ENCODE measurements at regions not wholly inside any gene's neighbourhood (a gene's known extent, or its start where the extent isn't known, plus 50 kb on each side); places are given as distances from the start of the nearest gene placed in this dataset.

DNA sequence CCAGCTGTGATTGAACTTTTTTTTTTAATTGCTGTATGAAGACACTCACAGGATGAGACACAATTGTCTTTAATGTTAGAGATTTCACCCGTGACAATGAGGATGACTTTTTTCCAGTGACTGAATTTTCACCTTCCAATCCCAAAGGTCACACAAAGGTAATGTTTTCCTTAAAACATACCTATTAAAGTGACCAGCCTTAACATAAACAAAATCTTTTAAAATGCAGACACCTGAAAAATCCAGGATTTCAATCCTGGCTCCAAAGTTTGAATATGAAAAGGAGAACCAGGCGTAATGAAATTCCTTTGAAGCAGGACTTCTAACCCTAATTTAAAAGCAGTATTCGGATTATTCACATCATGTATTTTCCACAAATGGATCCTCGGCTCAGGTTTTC, 647.7 kb downstream of the GATA3 start:
- H3K27ac Mint-ChIP-seq = no peak overlapping the region
- DNase-seq (no peak), ATAC-seq (ENCODE audit: poor library complexity) (no peak)
- intact Hi-C loops (cut with DNase I, micrococcal nuclease) = no loop called here
- no peak overlapping the region for H3K4me3 ChIP-seq (ENCODE audit: low read length)
- CTCF ChIA-PET = no interaction called here
- H3K36me3 ChIP-seq (ENCODE audit: insufficient read depth, low read length) = no peaks in the 10 kb centered on the region
- POLR2A ChIA-PET = no interaction called here
- H3K27me3 Mint-ChIP-seq = no peaks in the 10 kb centered on the region
- H3K27me3 ChIP-seq (ENCODE audit: control insufficient read depth in 1 of 2, insufficient read depth in 2 of 2, low read length in 2 of 2) = peaks cover 0 to 6% of the 10 kb centered on the region in 2 experiments
- H3K4me3 Mint-ChIP-seq = no peak overlapping the region
- no peaks in the 10 kb centered on the region for H3K9me3 Mint-ChIP-seq
- H3K27ac ChIP-seq (ENCODE audit: low read depth in 1 of 2, low read length in 2 of 2) = no peak overlapping the region
- H3K9me3 ChIP-seq (ENCODE audit: control insufficient read depth in 1 of 2, insufficient read depth in 1 of 2, low read length in 2 of 2) = no peaks in the 10 kb centered on the region
- no peaks in the 10 kb centered on the region for H3K36me3 Mint-ChIP-seq (ENCODE audit: low read depth)
- no peaks in the 10 kb centered on the region for H3K4me1 Mint-ChIP-seq (ENCODE audit: low read depth)
- no peaks in the 10 kb centered on the region for H3K4me1 ChIP-seq (ENCODE audit: insufficient read depth, low read length)
- TF ChIP-seq, protein P1, sequence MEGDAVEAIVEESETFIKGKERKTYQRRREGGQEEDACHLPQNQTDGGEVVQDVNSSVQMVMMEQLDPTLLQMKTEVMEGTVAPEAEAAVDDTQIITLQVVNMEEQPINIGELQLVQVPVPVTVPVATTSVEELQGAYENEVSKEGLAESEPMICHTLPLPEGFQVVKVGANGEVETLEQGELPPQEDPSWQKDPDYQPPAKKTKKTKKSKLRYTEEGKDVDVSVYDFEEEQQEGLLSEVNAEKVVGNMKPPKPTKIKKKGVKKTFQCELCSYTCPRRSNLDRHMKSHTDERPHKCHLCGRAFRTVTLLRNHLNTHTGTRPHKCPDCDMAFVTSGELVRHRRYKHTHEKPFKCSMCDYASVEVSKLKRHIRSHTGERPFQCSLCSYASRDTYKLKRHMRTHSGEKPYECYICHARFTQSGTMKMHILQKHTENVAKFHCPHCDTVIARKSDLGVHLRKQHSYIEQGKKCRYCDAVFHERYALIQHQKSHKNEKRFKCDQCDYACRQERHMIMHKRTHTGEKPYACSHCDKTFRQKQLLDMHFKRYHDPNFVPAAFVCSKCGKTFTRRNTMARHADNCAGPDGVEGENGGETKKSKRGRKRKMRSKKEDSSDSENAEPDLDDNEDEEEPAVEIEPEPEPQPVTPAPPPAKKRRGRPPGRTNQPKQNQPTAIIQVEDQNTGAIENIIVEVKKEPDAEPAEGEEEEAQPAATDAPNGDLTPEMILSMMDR (IDR thresholded peaks at IDR 0.05) = no peak

DNA sequence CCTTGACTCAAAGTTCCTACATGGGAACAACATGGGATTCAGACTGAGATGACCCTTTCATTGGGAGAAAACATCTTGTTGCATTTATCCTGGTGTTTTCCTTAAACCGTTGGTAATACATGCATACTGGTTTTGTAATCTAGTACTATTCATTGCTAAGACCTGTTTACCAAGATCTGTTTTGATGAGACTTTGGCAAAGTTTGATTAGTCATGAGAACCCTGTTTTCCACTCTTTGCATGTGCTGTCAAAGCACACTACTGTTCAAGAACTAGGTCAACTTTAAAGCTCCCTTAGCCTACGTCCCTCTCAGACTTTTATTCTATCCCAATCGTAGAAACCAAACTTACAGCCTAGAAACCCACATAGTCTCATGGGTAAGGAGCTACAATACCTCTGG, 650.9 kb downstream of the GATA3 start:
- intact Hi-C loops (cut with DNase I, micrococcal nuclease) = no loop called here
- H3K4me1 Mint-ChIP-seq (ENCODE audit: low read depth) = no peaks in the 10 kb centered on the region
- no peaks in the 10 kb centered on the region for H3K9me3 ChIP-seq (ENCODE audit: control insufficient read depth in 1 of 2, insufficient read depth in 1 of 2, low read length in 2 of 2)

DNA sequence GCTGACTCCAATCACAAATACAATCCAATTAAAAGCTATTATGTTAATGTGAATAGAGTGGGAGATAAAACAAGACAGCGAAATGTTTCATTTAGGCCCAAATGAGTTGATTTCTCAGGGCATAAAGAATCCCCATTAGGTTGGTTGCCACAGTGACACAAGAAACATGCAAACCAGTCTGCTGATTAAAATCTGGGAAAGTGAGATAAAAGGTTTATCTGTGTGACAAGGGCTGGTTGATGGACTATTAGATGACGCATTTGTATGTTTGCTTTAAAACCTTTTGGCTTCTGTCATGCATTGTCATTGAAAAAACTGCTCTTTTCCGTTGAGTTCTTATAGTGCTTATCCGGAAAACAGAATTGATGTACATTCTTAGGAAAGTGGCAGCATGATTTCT, 658.2 kb downstream of the GATA3 start:
- H3K27me3 Mint-ChIP-seq = peaks cover 5% of the 10 kb centered on the region
- no peaks in the 10 kb centered on the region for H3K36me3 ChIP-seq (ENCODE audit: insufficient read depth, low read length)

More for the DNA sequence above, 650.9 kb downstream of the GATA3 start:
- TF ChIP-seq, protein P1 (IDR thresholded peaks at IDR 0.05) = no peak
- POLR2A ChIA-PET = no interaction called here
- Mint-ChIP-seq H3K27me3 (peaks cover under 1% of the 10 kb centered on the region), H3K4me3 (no peak overlapping the region), H3K27ac (no peak overlapping the region), H3K9me3 (no peaks in the 10 kb centered on the region), H3K36me3 (ENCODE audit: low read depth) (no peaks in the 10 kb centered on the region)
- H3K36me3 ChIP-seq (ENCODE audit: insufficient read depth, low read length) = no peaks in the 10 kb centered on the region
- no peak overlapping the region for H3K4me3 ChIP-seq (ENCODE audit: low read length)
- H3K4me1 ChIP-seq (ENCODE audit: insufficient read depth, low read length) = no peaks in the 10 kb centered on the region
- CTCF ChIA-PET = no interaction called here
- no peak overlapping the region for H3K27ac ChIP-seq (ENCODE audit: low read depth in 1 of 2, low read length in 2 of 2)
- ATAC-seq (ENCODE audit: poor library complexity) (no peak), DNase-seq (no peak)
- peaks cover 0 to 6% of the 10 kb centered on the region in 2 experiments for H3K27me3 ChIP-seq (ENCODE audit: control insufficient read depth in 1 of 2, insufficient read depth in 2 of 2, low read length in 2 of 2)

More for the DNA sequence above, 658.2 kb downstream of the GATA3 start:
- POLR2A ChIA-PET = no interaction called here
- Histone ChIP-seq H3K27me3 (ENCODE audit: control insufficient read depth in 1 of 2, insufficient read depth in 2 of 2, low read length in 2 of 2) (no peaks in the 10 kb centered on the region), H3K27ac (ENCODE audit: low read depth in 1 of 2, low read length in 2 of 2) (no peak overlapping the region), H3K4me3 (ENCODE audit: low read length) (no peak overlapping the region), H3K9me3 (ENCODE audit: control insufficient read depth in 1 of 2, insufficient read depth in 1 of 2, low read length in 2 of 2) (no peaks in the 10 kb centered on the region), H3K4me1 (ENCODE audit: insufficient read depth, low read length) (no peaks in the 10 kb centered on the region)
- CTCF ChIA-PET = no interaction called here
- no peak for ATAC-seq (ENCODE audit: poor library complexity)
- Mint-ChIP-seq H3K27ac (no peak overlapping the region), H3K36me3 (ENCODE audit: low read depth) (no peaks in the 10 kb centered on the region), H3K4me3 (no peak overlapping the region), H3K4me1 (ENCODE audit: low read depth) (no peaks in the 10 kb centered on the region), H3K9me3 (no peaks in the 10 kb centered on the region)
- intact Hi-C loops (cut with DNase I, micrococcal nuclease) = no loop called here
- TF ChIP-seq, protein P1 (IDR thresholded peaks at IDR 0.05) = no peak
- DNase-seq = no peak

Measured in CD4-positive, alpha-beta T cell (primary cell).